ENCODE measurements at regions not wholly inside any gene's neighbourhood (a gene's known extent, or its start where the extent isn't known, plus 50 kb on each side); places are given as distances from the start of the nearest gene placed in this dataset.

DNA sequence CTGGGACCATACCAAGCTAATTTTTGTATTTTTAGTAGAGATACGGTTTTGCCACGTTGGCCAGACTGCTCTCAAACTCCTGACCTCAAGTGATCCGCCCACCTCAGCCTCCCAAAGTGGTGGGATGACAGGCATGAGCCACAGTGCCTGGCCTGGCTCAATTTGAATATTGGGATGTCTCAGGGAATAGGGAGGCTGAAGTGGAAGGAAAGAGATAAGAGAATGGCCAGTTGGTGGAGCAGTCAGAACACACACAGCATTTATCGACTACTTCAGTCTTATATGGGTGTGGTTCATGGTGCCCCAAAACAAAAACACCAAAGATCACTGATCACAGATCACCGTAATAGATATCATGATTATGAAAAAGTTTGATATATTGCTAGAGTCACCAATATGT lies 144.4 kb downstream of the GMNC start:
- POLR2A ChIA-PET = no interaction called here
- 0 out of 2 replicates have a peak, but pooled peaks have one; percentile 8 for TF ChIP-seq CTCF (IDR thresholded peaks at IDR 0.05; ENCODE audit: low read depth, low read length)
- no peaks in the 10 kb centered on the region for H3K27me3 ChIP-seq (ENCODE audit: control insufficient read depth, insufficient read depth, low read length)
- no peaks in the 10 kb centered on the region for H3K9me3 ChIP-seq (ENCODE audit: control insufficient read depth, insufficient read depth, low read length)
- no peak for DNase-seq (ENCODE audit: low read depth, low spot score)
- CTCF ChIA-PET = interaction anchor here (0.9 to 1.7 kb wide), 2 partner anchors 20 to 207 kb away, joined by 3 to 7 read pairs; no protein-coding TSS in a partner anchor
- no peak overlapping the region for H3K27ac ChIP-seq (ENCODE audit: low read depth, low read length)
- peak overlapping the region; percentile 20; the same call in 1 of the 2 replicates for H3K4me3 ChIP-seq (ENCODE audit: low read depth, low read length)

DNA sequence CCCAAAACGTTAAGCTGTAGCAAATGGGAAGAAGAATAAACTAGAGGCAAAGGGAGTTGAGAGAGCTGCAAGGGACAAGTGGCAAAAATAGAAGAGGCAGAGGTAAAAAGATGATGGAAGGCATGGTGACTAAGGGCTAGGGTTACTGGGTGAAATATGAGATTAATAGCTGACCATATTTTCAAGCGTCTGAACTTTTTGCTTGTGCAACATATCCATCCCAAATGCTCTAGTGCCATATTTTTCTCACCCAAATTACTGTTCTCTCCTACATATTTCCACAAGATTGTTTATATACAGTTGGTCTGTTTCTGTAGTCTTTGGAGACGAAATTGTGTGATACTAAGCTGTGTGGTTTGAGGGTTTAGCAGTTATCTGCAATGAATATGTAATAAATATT lies 145.5 kb downstream of the GMNC start:
- Histone ChIP-seq H3K9me3 (ENCODE audit: control insufficient read depth, insufficient read depth, low read length) (no peaks in the 10 kb centered on the region), H3K27ac (ENCODE audit: low read depth, low read length) (no peak overlapping the region), H3K4me3 (ENCODE audit: low read depth, low read length) (no peak overlapping the region), H3K27me3 (ENCODE audit: control insufficient read depth, insufficient read depth, low read length) (no peaks in the 10 kb centered on the region)
- ChIA-PET POLR2A (interaction anchor here (0.6 kb wide), 1 partner anchor 41 kb away, joined by 3 read pairs; no protein-coding TSS in a partner anchor), CTCF (interaction anchor here (0.6 to 1.7 kb wide), 7 partner anchors 17 to 1728 kb away, joined by 3 to 13 read pairs (median 3); no protein-coding TSS in a partner anchor)
- no peak for DNase-seq (ENCODE audit: low read depth, low spot score)
- no peak for TF ChIP-seq CTCF (IDR thresholded peaks at IDR 0.05; ENCODE audit: low read depth, low read length)

- H3K27ac ChIP-seq (ENCODE audit: low read depth, low read length) = no peak overlapping the region
- no peak for TF ChIP-seq CTCF (IDR thresholded peaks at IDR 0.05; ENCODE audit: low read depth, low read length)
- no peaks in the 10 kb centered on the region for H3K9me3 ChIP-seq (ENCODE audit: control insufficient read depth, insufficient read depth, low read length)
- DNase-seq (ENCODE audit: low read depth, low spot score) = no peak
- CTCF ChIA-PET = interaction anchor here (0.8 to 1.7 kb wide), 3 partner anchors 15 to 168 kb away, joined by 4 to 7 read pairs (median 7); no protein-coding TSS in a partner anchor
- POLR2A ChIA-PET = no interaction called here
- no peak overlapping the region for H3K4me3 ChIP-seq (ENCODE audit: low read depth, low read length)
- H3K27me3 ChIP-seq (ENCODE audit: control insufficient read depth, insufficient read depth, low read length) = no peaks in the 10 kb centered on the region
Observed at GRCh38 chr3:190716211-190716610, 146.3 kb downstream of the GMNC start.

- POLR2A ChIA-PET = no interaction called here
Observed at GRCh38 chr3:190710723-190711122, 151.8 kb downstream of the GMNC start.

More at GRCh38 chr3:190710723-190711122, 151.8 kb downstream of the GMNC start:
- Histone ChIP-seq H3K9me3 (ENCODE audit: control insufficient read depth, insufficient read depth, low read length) (no peaks in the 10 kb centered on the region), H3K27ac (ENCODE audit: low read depth, low read length) (no peak overlapping the region), H3K4me3 (ENCODE audit: low read depth, low read length) (no peak overlapping the region), H3K27me3 (ENCODE audit: control insufficient read depth, insufficient read depth, low read length) (no peaks in the 10 kb centered on the region)
- no peak for TF ChIP-seq CTCF (IDR thresholded peaks at IDR 0.05; ENCODE audit: low read depth, low read length)
- CTCF ChIA-PET = interaction anchor here (1.0 to 3.9 kb wide), 3 partner anchors 9 to 14 kb away, joined by 4 to 14 read pairs (median 4); no protein-coding TSS in a partner anchor
- no peak for DNase-seq (ENCODE audit: low read depth, low spot score)

Data from AG04450 (cell line).